ENCODE measurements at regions not wholly inside any gene's neighbourhood (a gene's known extent, or its start where the extent isn't known, plus 50 kb on each side); places are given as distances from the start of the nearest gene placed in this dataset.
A peak's percentile ranks its signal among the peaks of the same experiment; 100 is the strongest.
"Not testable (repeated sequence)": the region's sequence is repeated elsewhere in the genome, so short reads cannot be mapped to it uniquely, and the experiment has no call there.

DNA sequence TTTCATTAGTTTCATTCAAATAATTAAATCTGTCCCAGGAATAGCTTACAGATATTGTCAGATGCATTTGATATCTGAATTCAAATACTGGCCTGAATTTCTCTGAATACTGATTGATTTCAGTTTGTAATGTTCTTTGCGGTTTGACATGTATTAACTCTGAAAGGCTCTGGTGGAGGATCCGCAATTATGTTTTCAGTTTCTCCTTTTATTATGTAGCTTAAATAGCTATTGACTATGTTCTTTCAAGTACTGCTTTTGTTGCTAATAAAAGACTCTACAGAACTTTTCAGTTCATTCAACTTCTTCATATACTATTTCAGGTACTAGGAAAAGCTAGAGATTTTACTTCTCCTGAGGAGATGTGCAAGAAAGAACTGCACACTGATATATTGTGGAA, 2085.4 kb upstream of the RAG2 start:
- no peak overlapping the region for H3K27ac ChIP-seq
- no peaks in the 10 kb centered on the region for H3K36me3 ChIP-seq
- H3K4me3 ChIP-seq = no peak overlapping the region
- no peaks in the 10 kb centered on the region for H3K4me1 ChIP-seq (replicated peaks)
- DNase-seq (ENCODE audit: low read depth in 1 of 2, low spot score in 2 of 2) = no peak
- H3K27me3 ChIP-seq (replicated peaks) = no peaks in the 10 kb centered on the region
- no peaks in the 10 kb centered on the region; the same call in 1 of the 2 replicates for H3K9me3 ChIP-seq (replicated peaks)

DNA sequence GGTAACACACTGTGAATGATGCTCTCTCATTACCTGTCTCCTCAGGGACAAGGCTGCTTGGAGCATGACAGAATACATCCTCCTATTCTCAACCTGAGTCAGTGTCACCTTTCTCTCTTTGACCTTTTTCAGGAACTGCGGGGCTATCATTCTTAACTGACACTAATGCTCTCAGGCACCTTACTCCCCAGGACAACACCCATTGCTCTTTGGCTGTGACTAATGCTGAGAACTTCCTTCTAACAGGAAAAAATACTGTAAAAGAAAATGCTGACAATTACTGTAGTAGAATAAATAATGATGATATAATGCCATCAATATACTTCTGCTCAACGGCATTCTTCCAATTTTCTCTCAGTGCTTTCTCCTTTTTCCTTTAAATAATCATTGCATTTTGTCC, 2082.7 kb upstream of the RAG2 start:
- Histone ChIP-seq H3K36me3 (no peaks in the 10 kb centered on the region), H3K4me1 (replicated peaks) (no peaks in the 10 kb centered on the region), H3K27ac (no peak overlapping the region), H3K4me3 (no peak overlapping the region), H3K9me3 (replicated peaks) (no peaks in the 10 kb centered on the region; the same call in 1 of the 2 replicates), H3K27me3 (replicated peaks) (no peaks in the 10 kb centered on the region)
- DNase-seq (ENCODE audit: low read depth in 1 of 2, low spot score in 2 of 2) = no peak

DNA sequence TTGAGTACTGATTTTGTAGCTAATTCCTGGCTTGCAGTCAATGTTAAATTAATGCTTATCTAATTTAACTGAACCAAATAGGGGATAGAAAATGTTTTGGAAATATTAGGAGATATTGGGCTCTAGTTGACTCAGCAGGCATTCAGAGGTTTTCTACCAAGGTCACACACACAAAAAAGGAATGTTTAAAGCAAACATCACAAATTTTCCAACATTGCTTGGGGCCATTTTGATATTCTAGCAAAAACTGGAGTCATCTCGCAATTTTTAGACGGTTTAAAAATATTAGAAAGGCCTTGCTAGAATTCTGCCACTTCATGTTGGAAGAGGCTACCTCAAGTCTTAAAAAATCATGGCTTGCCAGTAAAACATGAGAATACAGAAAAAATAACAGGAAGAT, 2082.1 kb upstream of the RAG2 start:
- no peak overlapping the region for H3K4me3 ChIP-seq
- no peak overlapping the region for H3K27ac ChIP-seq
- no peaks in the 10 kb centered on the region for H3K27me3 ChIP-seq (replicated peaks)
- H3K9me3 ChIP-seq (replicated peaks) = no peaks in the 10 kb centered on the region; the same call in 1 of the 2 replicates
- DNase-seq (ENCODE audit: low read depth in 1 of 2, low spot score in 2 of 2) = no peak
- no peaks in the 10 kb centered on the region for H3K36me3 ChIP-seq
- H3K4me1 ChIP-seq (replicated peaks) = no peaks in the 10 kb centered on the region

DNA sequence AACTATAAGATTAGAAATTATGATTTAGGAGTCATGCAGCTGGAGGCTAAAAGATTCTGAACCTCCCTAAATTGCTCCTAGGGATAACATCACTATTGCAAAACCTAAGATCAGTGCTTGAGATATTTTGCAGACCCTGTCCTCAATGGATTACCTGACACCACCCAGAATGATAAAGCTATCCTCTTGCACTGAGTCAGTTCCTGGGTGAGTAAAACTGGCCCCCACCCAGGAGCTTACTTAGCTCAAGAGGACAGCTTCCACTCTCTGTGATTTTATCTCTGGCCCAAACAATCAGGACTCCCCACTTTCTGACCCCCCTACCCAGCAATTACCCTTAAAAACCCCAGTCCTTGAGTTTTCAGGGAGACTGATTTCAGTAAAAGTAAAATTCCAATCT, 2074.4 kb upstream of the RAG2 start:
- Histone ChIP-seq H3K4me3 (no peak overlapping the region), H3K9me3 (replicated peaks) (0 out of 2 replicates have a peak, but pooled peaks cover 3% of the 10 kb centered on the region), H3K27ac (no peak overlapping the region), H3K27me3 (replicated peaks) (no peaks in the 10 kb centered on the region), H3K4me1 (replicated peaks) (no peaks in the 10 kb centered on the region), H3K36me3 (no peaks in the 10 kb centered on the region)
- DNase-seq (ENCODE audit: low read depth in 1 of 2, low spot score in 2 of 2) = no peak

DNA sequence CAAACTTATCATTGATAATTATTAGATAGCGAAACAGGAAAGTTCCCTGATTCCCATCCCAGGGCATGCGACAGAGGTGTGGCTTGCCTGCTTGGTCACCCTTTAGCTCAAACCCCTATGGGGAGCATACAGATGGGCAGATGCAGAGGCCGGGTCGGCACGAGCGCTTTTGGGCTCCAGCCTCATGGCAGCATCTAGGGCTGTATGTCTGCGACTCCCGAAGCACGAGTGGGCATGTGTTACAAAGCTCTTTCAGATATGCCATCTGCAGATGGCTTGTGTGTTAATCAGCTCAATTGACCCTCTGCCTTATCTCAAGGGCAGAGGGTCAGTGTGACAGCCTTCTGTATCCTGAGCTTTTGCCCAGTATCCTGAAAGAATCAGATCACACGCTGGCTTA, 2069.3 kb upstream of the RAG2 start:
- no peaks in the 10 kb centered on the region for H3K4me1 ChIP-seq (replicated peaks)
- H3K36me3 ChIP-seq = no peaks in the 10 kb centered on the region
- no peaks in the 10 kb centered on the region for H3K27me3 ChIP-seq (replicated peaks)
- H3K9me3 ChIP-seq (replicated peaks) = 0 out of 2 replicates have a peak, but pooled peaks cover 2% of the 10 kb centered on the region
- no peak overlapping the region for H3K4me3 ChIP-seq
- no peak overlapping the region for H3K27ac ChIP-seq
- DNase-seq (ENCODE audit: low read depth in 1 of 2, low spot score in 2 of 2) = no peak

DNA sequence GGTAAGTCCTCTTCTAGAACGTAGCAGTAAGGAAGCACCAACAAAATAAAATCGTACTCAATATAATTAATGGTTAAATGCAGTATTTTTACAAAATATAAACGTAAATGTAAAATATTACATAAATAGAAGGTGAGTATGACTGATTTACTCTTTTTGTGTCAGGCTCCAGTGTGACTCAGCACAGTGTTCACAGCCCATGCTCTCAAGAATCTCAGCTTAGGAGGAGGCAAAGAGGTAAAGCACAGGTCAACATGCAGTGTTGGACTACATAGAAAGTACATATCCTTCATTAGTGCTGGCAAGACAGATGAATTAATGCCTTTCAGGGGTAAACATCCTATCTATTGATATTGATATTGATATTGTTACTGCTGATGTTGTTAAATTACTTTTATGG, 2050.6 kb upstream of the RAG2 start:
- H3K4me1 ChIP-seq (replicated peaks) = no peaks in the 10 kb centered on the region
- H3K36me3 ChIP-seq = no peaks in the 10 kb centered on the region
- H3K9me3 ChIP-seq (replicated peaks) = no peaks in the 10 kb centered on the region
- no peak overlapping the region for H3K4me3 ChIP-seq
- H3K27me3 ChIP-seq (replicated peaks) = no peaks in the 10 kb centered on the region
- DNase-seq (ENCODE audit: low read depth in 1 of 2, low spot score in 2 of 2) = no peak
- H3K27ac ChIP-seq = no peak overlapping the region

DNA sequence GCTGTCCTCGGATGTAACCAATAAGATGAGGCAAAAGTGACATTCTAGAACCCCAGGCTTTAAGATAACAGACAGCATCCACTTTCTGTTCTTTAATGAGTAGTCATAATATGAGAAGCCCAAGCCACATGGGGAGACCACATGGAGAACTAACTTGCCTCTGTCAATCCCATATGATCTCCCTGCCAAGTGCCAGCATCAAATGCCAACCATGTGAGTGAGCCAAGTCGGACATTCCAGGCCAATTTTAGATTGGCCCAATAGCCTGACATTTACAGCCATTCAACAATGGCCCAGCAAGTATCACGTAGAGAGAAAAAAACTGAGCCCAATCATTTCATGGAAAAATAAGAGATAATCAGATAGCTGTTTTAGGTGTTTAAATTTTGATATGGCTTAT, 2048.3 kb upstream of the RAG2 start:
- Histone ChIP-seq H3K9me3 (replicated peaks) (0 out of 2 replicates have a peak, but pooled peaks cover 3% of the 10 kb centered on the region), H3K36me3 (no peaks in the 10 kb centered on the region), H3K4me3 (no peak overlapping the region), H3K4me1 (replicated peaks) (no peaks in the 10 kb centered on the region), H3K27me3 (replicated peaks) (no peaks in the 10 kb centered on the region), H3K27ac (no peak overlapping the region)
- DNase-seq (ENCODE audit: low read depth in 1 of 2, low spot score in 2 of 2) = no peak

DNA sequence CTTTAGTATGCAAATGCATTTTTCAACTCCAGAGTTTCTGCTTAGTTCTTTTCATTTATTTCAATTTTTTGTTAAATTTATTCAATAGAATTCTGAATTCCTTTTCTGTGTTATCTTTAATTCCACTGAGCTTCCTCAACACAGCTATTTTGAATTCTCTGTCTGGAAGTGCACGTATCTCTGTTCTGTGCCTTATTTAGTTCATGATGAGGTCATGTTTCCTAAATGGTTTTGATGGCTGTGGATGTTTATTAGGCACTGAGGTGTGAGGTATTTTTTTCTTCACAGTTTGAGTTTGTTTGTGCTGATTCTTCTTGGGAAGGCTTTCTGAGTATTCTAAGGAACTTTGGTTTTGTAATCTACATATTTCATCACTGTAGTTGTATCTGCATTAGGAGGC, 2042.8 kb upstream of the RAG2 start:
- Histone ChIP-seq H3K27me3 (replicated peaks) (no peaks in the 10 kb centered on the region), H3K4me3 (no peak overlapping the region), H3K9me3 (replicated peaks) (0 out of 2 replicates have a peak, but pooled peaks cover 3% of the 10 kb centered on the region), H3K27ac (no peak overlapping the region), H3K36me3 (no peaks in the 10 kb centered on the region), H3K4me1 (replicated peaks) (no peaks in the 10 kb centered on the region)
- DNase-seq (ENCODE audit: low read depth in 1 of 2, low spot score in 2 of 2) = no peak

DNA sequence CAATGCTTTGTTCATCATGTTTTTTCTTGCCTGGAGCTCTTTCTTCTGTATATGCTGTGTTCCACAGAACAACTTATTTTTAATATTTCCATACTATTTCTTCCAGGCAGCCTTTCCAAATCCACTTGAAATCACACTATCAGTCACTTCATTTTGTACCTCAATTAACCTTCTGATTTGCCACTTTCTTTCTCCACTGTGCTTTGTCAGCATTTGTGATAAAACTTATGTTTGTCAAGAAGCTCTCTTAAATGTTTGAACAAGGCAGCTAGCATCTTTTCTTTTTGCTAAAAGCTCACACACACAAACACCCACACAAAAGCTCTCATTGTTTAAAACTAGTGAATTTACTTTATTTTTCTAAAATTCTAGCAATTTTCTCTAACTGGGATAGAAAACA, 2014.7 kb upstream of the RAG2 start:
- DNase-seq (ENCODE audit: low read depth in 1 of 2, low spot score in 2 of 2) = no peak
- Histone ChIP-seq H3K9me3 (replicated peaks) (0 out of 2 replicates have a peak, but pooled peaks cover 2% of the 10 kb centered on the region), H3K4me3 (no peak overlapping the region), H3K36me3 (no peaks in the 10 kb centered on the region), H3K4me1 (replicated peaks) (no peaks in the 10 kb centered on the region), H3K27ac (no peak overlapping the region), H3K27me3 (replicated peaks) (no peaks in the 10 kb centered on the region)

DNA sequence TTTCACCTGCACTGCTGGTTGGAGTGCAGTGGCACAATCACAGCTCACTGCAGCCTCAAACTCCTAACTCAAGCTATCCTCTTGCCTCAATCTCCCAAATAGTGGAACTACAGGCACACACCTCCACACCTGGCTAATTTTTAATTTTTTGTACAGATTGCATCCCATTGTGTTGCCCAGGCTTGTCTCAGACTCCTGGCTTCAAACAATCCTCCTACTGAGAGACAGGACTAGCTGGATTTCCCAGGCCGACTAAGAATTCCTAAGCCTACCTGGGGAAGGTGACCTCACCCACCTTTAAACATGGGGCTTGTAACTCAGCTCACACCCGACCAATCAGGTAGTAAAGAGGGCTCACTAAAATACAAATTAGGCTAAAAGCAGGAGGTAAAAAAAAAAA, 2003.3 kb upstream of the RAG2 start:
- not testable (repeated sequence) for H3K4me1 ChIP-seq (replicated peaks); H3K9me3 ChIP-seq (replicated peaks); DNase-seq (ENCODE audit: low read depth in 1 of 2, low spot score in 2 of 2); H3K27ac ChIP-seq; H3K27me3 ChIP-seq (replicated peaks); H3K4me3 ChIP-seq; H3K36me3 ChIP-seq

DNA sequence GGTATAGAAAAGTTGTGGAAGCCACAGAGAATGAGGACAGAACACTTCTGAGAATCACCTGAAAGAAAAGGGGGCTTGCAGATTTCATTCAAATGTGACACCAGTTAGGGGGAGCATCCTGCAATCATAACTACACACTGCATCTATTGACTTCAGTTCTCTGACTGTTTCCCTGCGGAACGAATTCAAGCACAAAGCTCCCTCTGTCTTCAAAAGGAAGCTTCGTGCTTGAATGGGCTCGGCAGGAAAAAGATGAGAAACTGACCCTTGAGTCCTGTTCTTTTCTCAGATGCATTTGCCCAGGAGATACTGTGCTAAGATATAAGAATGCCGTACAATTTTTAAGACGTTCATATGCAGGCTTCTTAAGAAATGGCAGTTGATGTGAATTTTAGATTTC, 2000.4 kb upstream of the RAG2 start:
- no peak for DNase-seq (ENCODE audit: low read depth in 1 of 2, low spot score in 2 of 2)
- Histone ChIP-seq H3K27ac (no peak overlapping the region), H3K9me3 (replicated peaks) (no peaks in the 10 kb centered on the region), H3K4me1 (replicated peaks) (0 out of 2 replicates have a peak, but pooled peaks cover 5% of the 10 kb centered on the region), H3K36me3 (no peaks in the 10 kb centered on the region), H3K27me3 (replicated peaks) (no peaks in the 10 kb centered on the region), H3K4me3 (no peak overlapping the region)

DNA sequence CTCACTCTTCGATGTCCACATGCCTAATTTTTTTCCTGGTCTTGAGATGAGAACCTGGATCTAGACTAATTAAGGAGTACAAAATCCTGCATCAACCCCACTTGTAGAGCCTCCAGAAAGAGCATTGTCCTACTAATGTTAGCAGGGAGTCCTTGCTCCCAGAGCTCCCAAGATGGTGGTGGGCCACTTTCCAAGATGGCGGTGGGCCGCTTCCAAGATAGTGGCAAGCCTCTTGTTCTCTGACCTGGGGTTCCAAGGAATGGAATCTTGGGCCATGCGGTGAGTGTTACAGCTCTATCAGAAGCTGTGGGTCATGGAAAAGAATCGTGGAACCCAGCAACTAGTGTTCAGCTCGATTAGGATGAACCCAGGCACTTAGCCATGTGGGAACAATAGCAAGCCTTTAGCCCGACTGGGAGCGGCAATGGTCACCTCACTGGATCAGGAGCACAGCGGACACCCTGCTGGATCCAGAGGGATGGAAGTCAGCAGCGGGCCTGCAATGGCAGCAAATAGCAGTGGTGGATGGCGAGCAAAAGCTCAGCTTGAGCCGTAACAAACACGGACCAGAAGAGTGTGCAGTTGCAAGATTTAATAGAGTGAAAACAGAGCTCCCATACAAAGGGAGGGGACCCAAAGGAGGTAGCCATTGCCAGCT, 1997.5 kb upstream of the RAG2 start:
- not testable (repeated sequence) for H3K27ac ChIP-seq; H3K36me3 ChIP-seq; DNase-seq (ENCODE audit: low read depth in 1 of 2, low spot score in 2 of 2); H3K9me3 ChIP-seq (replicated peaks); H3K27me3 ChIP-seq (replicated peaks); H3K4me3 ChIP-seq
- peaks cover 11% of the 10 kb centered on the region; the same call in 1 of the 2 replicates for H3K4me1 ChIP-seq (replicated peaks)

DNA sequence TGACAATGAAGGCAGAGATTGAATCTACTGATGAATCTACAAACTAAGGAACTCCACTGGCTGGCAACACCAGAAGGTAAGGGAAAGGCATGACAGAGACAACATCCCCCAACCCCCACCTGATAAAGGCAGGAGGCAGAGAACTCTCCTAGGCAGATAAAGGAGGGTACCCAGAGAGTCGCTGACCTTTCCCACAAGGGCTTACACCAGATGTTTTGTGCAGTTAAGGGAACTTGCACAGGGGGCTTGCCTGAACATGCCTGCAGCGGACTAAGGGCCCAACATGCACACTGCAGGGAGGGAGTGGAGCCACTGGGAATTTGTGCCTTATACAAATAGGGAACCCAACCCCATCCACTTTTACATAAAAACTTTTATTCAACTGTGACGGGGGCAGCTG, 1996.9 kb upstream of the RAG2 start:
- no peaks in the 10 kb centered on the region for H3K36me3 ChIP-seq
- no peak for DNase-seq (ENCODE audit: low read depth in 1 of 2, low spot score in 2 of 2)
- peaks cover 6% of the 10 kb centered on the region; the same call in 1 of the 2 replicates for H3K9me3 ChIP-seq (replicated peaks)
- no peak overlapping the region for H3K27ac ChIP-seq
- no peaks in the 10 kb centered on the region for H3K27me3 ChIP-seq (replicated peaks)
- peaks cover 11% of the 10 kb centered on the region; the same call in 1 of the 2 replicates for H3K4me1 ChIP-seq (replicated peaks)
- no peak overlapping the region for H3K4me3 ChIP-seq

DNA sequence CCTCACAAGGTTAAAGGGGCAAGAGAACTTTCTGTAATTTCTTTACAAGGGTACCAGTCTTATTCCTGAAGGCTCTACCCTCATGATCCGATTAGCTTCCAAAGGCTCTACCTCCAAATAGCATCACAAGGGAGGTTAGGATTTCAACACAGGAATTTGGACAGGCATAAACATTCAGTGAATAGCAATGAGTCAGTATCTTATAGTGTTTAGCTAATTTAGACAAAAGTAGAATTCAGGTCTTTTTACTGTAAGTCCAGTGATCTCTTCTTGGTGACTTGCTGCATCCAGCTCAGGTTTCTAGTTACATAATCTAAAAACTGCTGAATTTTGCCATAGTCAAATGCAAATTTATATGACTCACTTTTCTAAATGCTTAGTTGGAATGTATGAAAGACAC, 1995.6 kb upstream of the RAG2 start:
- Histone ChIP-seq H3K27ac (peak overlapping the region; percentile 45; the same call in 1 of the 2 replicates), H3K4me3 (no peak overlapping the region), H3K27me3 (replicated peaks) (no peaks in the 10 kb centered on the region), H3K36me3 (no peaks in the 10 kb centered on the region), H3K9me3 (replicated peaks) (peaks cover 6% of the 10 kb centered on the region; the same call in 1 of the 2 replicates), H3K4me1 (replicated peaks) (peaks cover 11% of the 10 kb centered on the region; the same call in 1 of the 2 replicates)
- DNase-seq (ENCODE audit: low read depth in 1 of 2, low spot score in 2 of 2) = peak in 1 of 2 experiments; percentile 51

Measured in SJSA1 (cell line).